Right renal cortex interstitium (tissue), 3 donors: ENCODE measurements at regions not wholly inside any gene's neighbourhood (a gene's known extent, or its start where the extent isn't known, plus 50 kb on each side); places are given as distances from the start of the nearest gene placed in this dataset.
"Not testable (repeated sequence)": the region's sequence is repeated elsewhere in the genome, so short reads cannot be mapped to it uniquely, and the experiment has no call there.

Experiments used
- DNase-seq, 3 donors: peaks; one replicate each; pipeline ENCODE4 v3.0.0-alpha.2; 2013; ENCODE audit warnings: low read depth in 3 of 3, low spot score in 2 of 3

DNA sequence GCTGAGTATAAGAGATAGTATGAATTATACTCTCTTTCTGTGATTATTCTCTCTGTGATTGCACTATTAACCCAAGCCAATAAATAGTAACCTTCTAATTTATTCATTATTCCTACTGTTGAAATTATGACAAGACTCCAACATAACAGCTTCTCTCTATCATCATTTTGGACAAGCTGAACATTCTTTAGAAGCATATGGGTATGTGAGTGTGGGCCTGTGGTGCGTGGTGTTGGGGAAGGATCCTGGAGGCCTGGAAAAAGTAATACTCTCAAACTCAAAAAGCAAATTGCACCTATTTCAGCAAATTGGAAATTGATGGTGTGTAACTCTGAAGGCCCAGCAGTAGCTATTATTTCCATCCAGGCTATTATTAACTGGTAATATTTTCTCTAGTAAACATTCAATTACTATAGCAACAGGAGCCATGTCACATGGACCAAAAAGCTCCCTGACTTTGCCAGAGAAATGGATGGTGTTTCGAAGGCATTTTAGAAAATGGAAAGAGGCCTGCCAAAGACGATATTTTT is 502.8 kb downstream of the LTN1 start:
- no peak for DNase-seq

DNA sequence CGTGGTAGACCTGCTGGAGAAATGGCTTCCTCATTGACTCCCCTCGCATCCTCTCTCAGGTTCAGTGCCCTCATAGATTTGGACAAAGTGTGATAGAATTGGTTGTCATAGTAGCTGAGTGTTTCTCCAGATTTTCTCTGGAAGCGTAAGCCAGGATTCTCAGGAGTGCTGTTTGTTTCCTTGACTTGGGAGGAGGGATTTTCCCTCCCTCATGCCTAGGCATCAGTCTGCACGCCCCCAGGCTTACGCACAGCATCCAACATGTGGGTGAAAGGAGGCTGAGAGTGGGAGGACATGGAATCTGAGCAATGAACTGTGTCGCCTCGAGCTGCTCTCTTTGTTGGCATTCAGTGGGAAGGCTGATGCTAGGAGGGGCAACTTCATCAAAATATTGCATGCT is 503.5 kb downstream of the LTN1 start:
- DNase-seq, result no peak

DNA sequence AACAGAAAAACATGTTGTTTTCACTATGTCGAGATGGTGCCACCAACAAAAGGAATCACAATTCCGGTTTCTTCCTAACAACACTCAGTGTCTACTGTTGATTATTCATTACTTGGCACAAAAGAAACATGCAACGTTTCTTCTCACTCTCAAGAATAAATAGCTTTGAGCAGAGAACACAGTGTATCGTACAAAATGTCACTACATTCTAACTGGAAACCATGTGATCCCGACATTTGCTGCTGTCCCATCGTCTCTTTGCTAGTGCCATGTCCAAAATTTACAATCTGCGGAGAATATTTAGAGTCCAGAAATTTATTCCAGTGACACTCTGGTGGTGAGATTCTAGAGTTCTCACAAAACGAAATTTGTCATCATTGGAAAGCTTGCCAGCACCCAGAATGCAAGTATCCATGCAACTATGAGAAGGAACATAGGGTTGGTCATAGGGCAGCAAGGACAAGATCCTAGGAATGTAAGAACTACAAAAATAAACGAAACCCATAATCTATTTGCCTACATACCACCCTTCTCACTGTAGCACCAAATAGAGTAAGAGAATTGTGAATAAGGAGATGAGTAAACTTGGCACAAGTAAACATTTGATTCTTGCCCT is 505.1 kb downstream of the LTN1 start:
- DNase-seq, result no peak

DNA sequence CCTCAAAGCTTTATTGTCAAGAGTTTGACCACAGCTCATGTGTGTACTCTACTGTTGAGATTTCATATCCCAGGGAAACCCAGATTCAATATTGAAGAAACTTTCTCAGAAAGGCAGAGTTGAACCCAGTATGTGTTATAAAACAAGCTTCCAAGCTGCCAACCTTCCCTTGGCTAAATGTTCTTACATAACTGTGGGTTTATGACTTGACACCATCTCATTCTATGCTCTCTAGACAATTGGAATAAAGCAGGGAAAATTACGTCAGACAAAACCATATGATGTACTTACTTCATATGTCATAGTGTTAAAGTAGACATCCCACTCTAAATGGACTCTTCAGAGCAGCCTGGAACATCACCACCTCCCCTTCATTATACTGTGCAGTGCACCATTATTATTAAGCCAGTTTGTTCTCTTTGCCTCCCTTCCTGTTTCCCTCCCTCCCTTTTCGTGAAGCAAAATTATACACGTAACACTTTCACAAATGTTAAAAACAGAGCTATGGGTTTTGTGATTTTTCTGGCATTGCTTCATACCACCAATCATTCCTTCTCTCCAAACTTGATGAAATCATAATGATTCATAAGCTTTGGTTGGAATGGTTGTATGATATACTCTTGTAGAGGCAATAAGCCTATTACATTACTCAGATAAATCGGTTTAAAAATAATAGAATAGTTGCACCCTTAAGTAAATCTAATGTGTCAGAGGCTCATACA is 507.2 kb downstream of the LTN1 start:
- DNase-seq, result no peak

DNA sequence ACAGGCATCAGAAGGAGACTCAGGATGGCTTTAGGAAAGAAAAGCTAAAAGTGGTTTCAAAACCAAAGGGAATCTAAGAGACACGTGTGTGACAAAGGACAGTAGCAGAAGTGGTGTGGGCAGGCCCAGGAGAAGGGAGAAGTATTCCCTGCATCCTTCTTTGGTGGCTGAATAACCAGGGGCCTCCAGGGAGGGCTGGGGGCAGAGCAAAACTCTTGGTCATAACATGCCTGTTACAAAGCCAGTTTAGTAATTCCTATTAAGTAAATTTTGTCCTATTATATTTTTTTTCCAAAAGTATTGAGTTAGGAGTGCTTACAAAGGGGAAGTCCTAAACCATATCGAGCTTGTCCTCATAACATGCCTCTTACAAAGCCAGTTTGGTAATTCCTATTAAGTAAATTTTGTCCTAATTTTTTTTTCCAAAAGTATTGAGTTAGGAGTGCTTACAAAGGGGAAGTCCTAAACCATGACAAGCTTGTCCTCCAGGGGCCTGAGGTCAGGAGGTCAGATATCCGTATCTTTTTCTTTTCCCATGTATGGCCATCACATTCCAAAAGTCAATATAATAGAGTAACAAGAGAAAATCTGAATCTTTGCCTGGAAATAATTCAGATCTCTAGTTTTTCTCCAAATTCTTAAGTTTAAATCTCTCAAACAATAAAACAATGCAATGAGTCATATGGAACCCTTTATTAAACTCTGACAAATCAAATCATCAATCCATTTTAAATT is 509.2 kb downstream of the LTN1 start:
- no peak for DNase-seq

DNA sequence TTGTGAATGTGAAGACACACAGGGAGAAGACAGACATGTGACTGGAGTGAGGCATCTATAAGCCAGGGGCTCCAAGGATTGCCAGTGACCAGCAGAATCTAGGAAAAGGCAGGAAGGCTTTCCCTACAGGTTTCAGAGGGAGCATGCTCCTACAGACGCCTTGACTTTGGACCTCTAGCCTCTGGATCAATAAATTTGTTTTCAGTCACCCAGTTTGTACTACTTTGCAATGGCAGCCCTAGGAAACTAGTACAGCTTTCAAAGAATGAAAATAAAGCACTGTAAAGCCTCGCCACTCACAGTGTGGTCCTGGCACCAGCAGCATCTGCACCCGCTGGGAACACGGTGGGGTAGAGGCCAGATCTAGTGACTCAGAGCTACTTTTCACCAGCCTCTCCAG is 510.0 kb downstream of the LTN1 start:
- no peak for DNase-seq

DNA sequence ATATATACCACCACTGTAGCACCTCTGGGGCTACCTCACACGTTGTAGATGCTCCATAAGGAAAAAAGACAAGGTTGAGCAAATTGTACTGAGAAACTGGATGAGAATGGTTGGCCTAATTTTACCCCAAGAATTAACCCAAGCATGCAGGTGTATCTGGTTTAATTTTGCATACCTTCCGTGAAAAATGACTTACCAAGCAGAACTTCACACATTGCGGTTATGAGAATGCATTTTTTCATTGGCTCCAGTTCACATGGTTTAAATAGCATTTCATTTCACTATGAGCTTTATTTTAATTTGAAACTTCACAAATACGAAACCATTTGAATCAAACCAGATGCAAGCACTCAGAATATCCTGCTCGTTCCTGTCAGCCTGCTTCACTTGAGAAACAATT is 512.2 kb downstream of the LTN1 start:
- no peak for DNase-seq

DNA sequence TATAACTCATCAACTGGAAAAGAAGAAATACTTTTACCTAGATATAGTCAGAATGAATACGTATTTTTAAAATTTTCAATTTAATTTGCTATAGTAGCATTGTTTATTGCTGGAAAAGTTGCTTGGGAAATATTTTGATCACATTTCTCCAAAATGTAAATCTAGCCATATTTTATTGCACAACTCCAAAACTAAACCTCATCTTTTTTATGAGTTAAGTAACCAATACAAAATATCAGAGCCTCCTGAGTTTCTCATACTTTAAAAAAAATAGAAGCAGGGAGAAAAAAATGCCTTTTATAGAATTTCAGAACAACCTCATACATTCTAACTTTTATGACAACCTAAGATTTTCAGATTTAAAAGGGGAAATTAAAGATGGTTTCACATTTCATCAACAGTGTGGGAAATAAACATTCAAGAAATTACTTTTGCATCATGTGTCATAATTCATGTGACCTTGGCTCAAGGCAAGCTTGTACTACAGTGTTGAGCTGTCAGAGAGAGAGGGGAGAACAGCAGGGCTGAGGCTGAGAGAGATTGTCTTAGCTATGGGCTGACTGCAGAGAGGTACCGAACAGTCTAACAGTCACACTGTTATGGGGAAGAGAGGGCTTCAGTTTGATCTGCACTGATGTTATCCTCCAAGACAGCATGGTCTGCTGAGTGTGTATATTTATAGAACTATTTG is 519.0 kb downstream of the LTN1 start:
- no peak for DNase-seq

DNA sequence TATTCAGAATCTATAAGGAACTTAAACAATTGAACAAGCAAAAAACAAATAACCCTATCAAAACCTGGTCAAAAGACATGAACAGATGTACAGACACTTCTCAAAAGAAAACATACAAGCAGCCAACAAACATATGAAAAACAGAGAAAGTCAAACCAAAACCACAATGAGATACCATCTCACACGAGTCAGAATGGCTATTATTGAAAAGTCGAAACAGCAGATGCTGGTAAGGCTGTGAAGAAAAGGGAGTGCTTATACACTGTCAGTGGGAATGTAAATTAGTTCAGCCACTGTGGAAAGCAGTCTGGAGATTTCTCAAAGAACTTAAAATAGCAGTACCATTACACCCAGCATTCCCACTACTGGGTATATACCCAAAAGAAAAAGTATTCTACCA is 520.1 kb downstream of the LTN1 start:
- not testable (repeated sequence) for DNase-seq

DNA sequence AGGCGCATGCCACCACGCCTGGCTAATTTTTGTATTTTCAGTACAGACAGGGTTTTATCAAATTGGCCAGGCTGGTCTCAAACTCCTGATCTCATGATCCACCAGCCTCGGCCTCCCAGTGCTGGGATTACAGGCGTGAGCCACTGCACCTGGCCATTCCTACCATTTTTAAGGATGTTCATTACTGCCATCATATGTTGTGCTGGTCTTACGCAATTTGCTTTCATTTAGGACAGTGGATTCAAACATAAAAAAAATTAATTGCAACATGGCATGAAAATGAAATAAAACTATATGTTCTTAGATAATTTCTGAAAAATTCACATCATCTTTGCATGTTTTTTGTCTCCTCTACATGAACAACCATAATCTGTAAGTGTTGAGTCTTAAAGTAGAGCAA is 527.7 kb downstream of the LTN1 start:
- DNase-seq, result no peak

DNA sequence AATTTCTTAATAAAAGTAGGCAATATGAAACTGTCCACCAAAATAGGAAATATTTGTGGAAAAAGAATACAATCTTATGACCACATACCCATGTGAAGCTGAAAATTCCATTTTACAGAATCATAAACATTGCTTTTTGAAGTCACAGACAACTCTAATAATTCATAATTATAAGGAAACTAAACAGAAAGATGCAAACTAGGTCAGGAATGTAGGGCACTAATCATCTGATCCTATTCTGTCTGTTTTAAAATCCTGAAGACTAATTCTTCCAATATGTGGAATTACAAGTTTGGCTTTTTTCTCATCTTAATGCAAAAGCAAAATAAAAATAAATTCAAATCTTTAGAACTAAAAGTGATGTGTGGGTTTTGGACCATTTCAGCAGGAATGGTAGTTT is 528.6 kb downstream of the LTN1 start:
- DNase-seq, result no peak

DNA sequence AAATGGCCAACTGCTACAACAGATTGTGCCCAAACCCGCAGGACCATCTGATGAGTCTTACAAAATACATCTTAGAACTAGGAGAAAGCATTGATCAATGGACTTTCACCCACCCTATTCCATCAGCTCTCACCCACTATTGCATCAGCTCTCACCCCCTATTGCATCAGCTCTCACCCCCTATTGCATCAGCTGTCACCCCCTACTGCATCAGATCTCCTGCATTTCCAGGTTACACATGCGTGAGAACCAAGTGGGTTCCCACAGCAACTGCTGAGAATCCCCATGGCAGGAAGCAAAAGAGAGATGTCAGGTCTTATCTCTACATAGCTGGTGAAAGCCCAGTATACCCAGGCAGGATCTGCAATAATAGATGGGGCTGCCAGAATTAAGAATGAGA is 533.5 kb downstream of the LTN1 start:
- no peak for DNase-seq

DNA sequence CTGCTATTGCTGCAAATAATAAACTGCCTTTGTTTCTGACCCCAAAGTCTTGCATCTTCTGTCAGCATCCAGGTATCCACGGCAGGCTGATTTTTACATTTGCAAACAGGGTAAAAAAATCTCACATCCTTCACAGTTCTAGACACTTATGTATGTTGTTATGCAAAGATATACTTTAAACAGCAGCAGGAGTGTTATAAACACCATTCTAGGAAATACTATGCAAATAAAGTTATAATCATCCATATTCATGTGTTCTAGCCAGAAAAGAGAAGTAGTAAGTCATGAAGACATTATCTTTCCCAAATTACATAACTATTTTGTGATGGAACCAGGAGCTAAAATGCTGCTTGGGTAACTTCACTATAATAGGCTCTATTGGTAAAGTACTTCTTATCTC is 534.2 kb downstream of the LTN1 start:
- DNase-seq, result no peak

DNA sequence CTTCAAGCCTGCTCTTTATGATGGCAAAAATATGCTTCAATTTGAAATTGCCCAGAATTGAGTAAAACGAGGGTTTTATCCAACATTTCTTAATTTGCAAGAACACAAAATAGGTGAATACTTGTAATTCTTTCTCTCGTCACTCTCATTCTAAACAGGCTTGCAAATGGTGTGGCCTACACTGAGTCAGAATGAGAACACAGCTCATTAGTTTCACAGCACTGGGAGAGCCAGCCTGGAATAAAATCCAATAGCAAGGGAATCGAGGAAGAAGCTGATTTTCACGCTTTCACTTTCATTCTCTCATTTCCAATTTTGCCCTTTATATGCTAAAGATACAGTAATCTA is 537.5 kb downstream of the LTN1 start:
- DNase-seq, result no peak

DNA sequence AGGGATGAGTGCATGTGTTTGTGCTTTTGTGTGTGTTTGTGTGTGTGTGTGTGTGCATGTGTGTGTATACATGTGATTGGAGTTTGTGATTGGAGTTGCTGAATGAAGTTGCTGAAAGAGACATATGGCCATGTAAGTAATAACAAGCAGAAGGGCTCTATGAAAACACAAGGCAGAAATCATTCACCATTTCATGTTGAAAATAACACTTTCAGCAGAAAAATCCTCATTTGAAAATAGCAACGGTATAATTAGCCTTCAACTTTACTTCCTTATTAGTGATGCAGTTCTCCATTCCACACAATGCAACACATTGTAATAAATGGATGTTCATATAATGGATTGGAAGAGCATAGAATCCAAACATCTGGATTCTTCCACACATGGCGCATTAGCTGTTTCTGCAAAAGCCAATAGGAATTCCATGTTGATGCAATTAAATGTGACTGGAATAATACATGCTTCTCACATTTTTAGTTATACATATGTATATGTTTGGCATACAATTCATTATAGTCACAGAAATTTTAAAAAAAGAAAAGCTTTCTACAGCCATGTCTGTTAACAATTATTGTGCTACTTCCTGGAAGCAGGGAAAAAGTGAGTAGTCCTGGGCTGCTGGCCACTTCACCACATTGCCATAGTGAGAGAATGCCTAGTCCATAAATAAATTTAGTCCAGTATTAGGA is 538.0 kb downstream of the LTN1 start:
- DNase-seq, result no peak

DNA sequence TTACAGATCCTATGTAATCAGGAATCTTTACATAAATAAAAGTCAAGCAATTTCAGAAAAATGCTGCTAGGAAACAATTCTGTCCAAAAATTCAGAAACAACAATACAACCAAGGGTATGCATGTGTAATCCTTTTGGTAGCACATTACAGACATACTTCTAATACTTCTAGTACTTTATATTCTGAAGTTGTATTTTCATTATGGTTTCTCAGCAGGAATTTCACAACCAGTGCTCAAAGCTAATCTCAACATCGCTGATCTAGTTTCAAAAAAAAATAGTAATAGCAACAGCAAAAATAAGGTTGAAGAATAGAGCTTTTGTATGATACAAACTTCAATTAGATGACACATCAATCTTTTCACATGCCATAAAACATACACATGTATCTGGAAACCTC is 545.2 kb downstream of the LTN1 start:
- DNase-seq, result no peak

DNA sequence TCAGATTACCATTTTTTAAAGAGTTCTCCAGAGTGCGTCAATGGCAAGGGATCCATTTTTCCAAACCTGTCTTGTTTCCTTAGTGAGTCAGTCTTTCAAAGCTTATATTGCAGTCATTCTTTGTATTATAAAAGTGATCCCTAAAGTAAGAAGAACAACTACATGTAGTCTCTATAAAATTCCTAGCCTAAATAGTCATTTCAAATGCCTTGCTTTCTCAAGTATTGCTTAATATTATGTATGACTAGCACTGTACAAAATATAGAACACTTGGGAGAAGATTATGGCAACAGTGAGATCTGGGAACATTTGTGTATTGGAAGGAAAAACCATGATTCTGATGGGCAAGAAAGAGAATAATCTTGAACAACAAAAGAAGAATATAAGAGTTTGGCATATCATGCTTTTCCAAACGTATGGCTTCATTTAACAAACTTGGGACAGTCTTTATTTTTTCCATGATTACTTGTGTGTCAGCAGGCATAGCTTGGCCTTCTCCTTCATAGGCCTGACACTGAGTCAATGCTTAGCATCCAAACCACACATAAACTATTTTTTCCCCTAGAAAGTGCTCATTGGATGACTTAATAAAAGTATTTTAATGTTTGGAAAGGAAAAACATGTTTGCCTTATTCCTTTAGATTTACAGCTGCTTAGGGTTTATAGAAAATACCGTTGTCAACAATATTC is 547.4 kb downstream of the LTN1 start:
- no peak for DNase-seq

DNA sequence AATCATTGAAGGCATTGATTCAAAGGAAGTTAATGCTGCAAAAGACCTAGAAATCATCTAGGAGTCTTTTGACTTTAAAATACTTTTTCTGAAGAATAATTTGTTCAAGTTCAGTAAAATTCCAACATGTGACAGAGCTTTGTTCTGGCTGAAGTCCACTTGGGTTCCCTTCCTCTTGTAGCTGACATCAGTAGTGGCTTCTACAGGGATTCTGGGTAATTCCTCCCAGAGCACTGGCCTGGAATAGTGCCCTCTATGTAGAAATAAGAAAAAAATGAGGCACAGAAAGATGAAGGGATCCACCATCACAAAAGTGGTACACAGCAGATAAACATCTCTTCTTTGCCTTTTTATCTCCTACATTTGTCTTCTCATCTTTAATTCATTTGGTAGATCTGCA is 548.1 kb downstream of the LTN1 start:
- DNase-seq, result no peak

DNA sequence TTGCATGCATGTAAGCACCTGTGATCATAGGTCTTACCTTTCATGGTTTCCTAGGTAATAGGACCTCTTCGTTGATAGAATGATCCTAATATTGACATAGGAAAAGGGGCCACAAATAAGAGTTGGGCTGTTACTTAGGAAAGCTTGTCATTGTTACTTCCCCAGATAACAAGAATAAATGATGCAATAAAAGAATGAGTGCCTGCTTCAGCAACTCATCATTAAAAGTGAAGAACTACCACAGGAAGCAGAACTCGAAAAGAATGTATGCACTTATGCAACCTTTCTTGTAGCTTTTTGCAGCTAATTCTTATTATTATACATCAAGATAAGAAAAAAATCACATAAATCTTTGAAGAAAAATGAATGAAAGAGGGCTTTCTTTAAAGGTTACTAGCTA is 548.6 kb downstream of the LTN1 start:
- no peak for DNase-seq

DNA sequence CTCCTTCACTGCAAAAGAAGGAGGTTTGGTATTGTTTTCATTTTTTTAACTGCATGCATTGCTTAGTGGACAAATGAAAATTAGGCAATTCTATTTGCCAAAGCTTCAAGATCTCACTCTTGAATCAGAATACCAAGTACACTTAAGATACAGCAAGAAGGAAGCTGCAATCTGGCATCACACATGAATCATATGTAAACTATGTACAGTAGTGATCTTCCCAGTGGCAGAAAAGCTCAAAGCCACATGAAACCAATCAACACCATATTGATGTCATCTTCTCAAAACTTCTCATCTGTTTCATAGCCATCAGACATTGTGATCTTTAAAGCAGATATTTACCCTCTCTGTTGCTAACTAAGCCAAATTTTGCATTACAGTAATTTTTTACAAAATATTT is 550.1 kb downstream of the LTN1 start:
- no peak for DNase-seq
